Mesothelial cell of epicardium (in vitro differentiated cells): ENCODE measurements at regions not wholly inside any gene's neighbourhood (a gene's known extent, or its start where the extent isn't known, plus 50 kb on each side); places are given as distances from the start of the nearest gene placed in this dataset.

Source experiments
- DNase-seq, 2 experiments: peaks; one replicate each; pipeline ENCODE4 v3.0.0; 2021; ENCODE audit warnings: low spot score in 2 of 2; ENCODE audit not compliant: unreplicated experiment in 2 of 2
- H3K27ac Mint-ChIP-seq: 2 replicates; pipeline ENCODE4 v1.8.0; 2021; ENCODE audit warnings: mixed read lengths
- H3K27me3 Mint-ChIP-seq: 2 replicates; pipeline ENCODE4 v1.8.0; 2021; ENCODE audit warnings: low read depth, mixed read lengths
- H3K36me3 Mint-ChIP-seq: 2 replicates; pipeline ENCODE4 v1.8.0; 2021; ENCODE audit warnings: mixed read lengths
- H3K4me1 Mint-ChIP-seq: 2 replicates; pipeline ENCODE4 v1.8.0; 2021; ENCODE audit warnings: mixed read lengths
- H3K4me3 Mint-ChIP-seq: 2 replicates; pipeline ENCODE4 v1.8.0; 2021; ENCODE audit warnings: mild to moderate bottlenecking, moderate library complexity, mixed read lengths
- H3K9me3 Mint-ChIP-seq: 2 replicates; pipeline ENCODE4 v1.8.0; 2021; ENCODE audit warnings: mixed read lengths
- CTCF ChIP-seq: fragments of 200-600 bp; sonication (generic); IDR thresholded peaks from one replicate; pipeline ENCODE4 v1.5.0; 2021; ENCODE audit warnings: antibody characterized with exemption; ENCODE audit not compliant: unreplicated experiment

GRCh38 chr13:34623331-34623730 lies 318.7 kb upstream of the NBEA start:
- Mint-ChIP-seq H3K9me3 (peaks cover 4% of the 10 kb centered on the region), H3K27ac (no peak overlapping the region), H3K4me1 (peaks cover 39% of the 10 kb centered on the region), H3K36me3 (no peaks in the 10 kb centered on the region), H3K27me3 (no peaks in the 10 kb centered on the region), H3K4me3 (no peak overlapping the region)
- TF ChIP-seq CTCF, result no peak
- no peak for DNase-seq

DNA sequence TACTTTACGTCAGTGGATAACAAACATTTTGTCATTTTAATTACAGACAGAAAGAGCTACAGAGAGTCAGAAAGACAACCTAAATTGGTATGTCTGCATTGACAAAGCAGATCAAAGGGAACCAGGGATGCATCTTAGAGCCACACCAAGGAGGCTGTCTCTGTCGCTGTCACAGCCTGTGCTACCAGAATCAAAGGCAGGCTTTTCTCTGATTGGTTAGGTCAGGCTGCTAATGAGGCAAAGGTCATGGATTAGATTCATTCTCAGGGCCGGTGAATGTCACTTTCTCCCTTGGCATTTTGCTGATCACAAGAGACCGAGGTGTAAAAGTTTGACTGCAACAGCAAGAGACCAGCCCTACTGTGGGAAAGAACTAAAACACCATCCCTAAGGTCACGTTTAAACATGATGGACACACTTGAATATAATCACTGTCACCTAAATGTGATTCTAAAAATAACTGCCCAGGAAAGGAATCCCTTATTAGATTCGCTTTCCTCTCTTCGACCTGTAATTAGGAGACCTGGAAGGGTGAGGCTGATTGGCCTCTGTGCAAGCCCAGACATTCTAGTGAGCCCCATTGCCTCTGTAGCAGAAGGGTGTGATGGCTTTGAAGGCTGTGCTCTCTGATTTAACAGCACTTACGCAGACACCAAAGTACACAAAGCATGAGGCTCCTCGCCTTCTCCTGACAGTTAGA lies 314.4 kb upstream of the NBEA start:
- H3K4me1 Mint-ChIP-seq, result peaks cover 34% of the 10 kb centered on the region
- no peak overlapping the region for H3K4me3 Mint-ChIP-seq
- H3K9me3 Mint-ChIP-seq, result peaks cover 7% of the 10 kb centered on the region
- H3K27me3 Mint-ChIP-seq, result no peaks in the 10 kb centered on the region
- DNase-seq, result no peak
- no peak for TF ChIP-seq CTCF
- no peaks in the 10 kb centered on the region for H3K36me3 Mint-ChIP-seq
- peak overlapping the region; percentile 69 for H3K27ac Mint-ChIP-seq

DNA sequence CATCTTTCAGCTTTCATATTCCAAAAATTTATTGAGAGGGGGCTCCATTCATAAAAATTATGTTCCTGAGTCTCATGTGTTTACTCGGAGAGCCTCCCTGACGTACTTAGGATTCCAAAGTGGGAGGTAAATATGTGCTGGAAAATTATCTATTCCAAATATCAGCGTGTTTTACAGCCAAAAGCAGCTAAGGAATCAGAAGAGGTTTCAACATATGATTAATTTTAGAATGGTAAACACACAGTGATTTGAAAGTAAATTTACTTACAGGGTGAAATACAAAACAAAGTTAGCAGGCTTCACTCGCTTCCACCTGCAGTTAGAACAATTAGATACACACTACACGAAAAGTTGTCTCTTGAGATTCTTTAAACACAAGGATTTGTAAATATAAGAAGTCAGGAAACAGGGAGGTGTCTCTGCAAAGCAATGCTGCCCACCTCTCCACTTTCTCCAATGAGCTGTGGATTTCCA lies 313.8 kb upstream of the NBEA start:
- H3K36me3 Mint-ChIP-seq, result no peaks in the 10 kb centered on the region
- H3K9me3 Mint-ChIP-seq, result peaks cover 10% of the 10 kb centered on the region

GRCh38 chr13:34634448-34634847 lies 307.6 kb upstream of the NBEA start:
- TF ChIP-seq CTCF, result no peak
- Mint-ChIP-seq H3K36me3 (no peaks in the 10 kb centered on the region), H3K27me3 (no peaks in the 10 kb centered on the region), H3K4me1 (peaks cover 31% of the 10 kb centered on the region), H3K4me3 (no peak overlapping the region), H3K27ac (peak overlapping the region; percentile 43), H3K9me3 (peaks cover 6% of the 10 kb centered on the region)
- no peak for DNase-seq

More for the DNA sequence above, 313.8 kb upstream of the NBEA start:
- H3K4me1 Mint-ChIP-seq, result peaks cover 34% of the 10 kb centered on the region
- no peak for TF ChIP-seq CTCF
- DNase-seq, result no peak
- H3K27ac Mint-ChIP-seq, result peak overlapping the region; percentile 69
- H3K27me3 Mint-ChIP-seq, result no peaks in the 10 kb centered on the region
- H3K4me3 Mint-ChIP-seq, result no peak overlapping the region

- no peak overlapping the region for H3K4me3 Mint-ChIP-seq
- peaks cover 40% of the 10 kb centered on the region for H3K4me1 Mint-ChIP-seq
- no peak for DNase-seq
- no peaks in the 10 kb centered on the region for H3K36me3 Mint-ChIP-seq
- H3K27me3 Mint-ChIP-seq, result no peaks in the 10 kb centered on the region
- no peak overlapping the region for H3K27ac Mint-ChIP-seq
- peaks cover 6% of the 10 kb centered on the region for H3K9me3 Mint-ChIP-seq
- TF ChIP-seq CTCF, result no peak
Observed at GRCh38 chr13:34637138-34637537, 304.9 kb upstream of the NBEA start.
